ENCODE measurements at regions not wholly inside any gene's neighbourhood (a gene's known extent, or its start where the extent isn't known, plus 50 kb on each side); places are given as distances from the start of the nearest gene placed in this dataset.
"Not testable (repeated sequence)": the region's sequence is repeated elsewhere in the genome, so short reads cannot be mapped to it uniquely, and the experiment has no call there.

- no peak for DNase-seq
These were observed 514.5 kb upstream of the SMIM31 start for GRCh38 chr4:164239433-164239832.

GRCh38 chr4:164239976-164240375 lies 514.0 kb upstream of the SMIM31 start:
- DNase-seq = no peak

DNA sequence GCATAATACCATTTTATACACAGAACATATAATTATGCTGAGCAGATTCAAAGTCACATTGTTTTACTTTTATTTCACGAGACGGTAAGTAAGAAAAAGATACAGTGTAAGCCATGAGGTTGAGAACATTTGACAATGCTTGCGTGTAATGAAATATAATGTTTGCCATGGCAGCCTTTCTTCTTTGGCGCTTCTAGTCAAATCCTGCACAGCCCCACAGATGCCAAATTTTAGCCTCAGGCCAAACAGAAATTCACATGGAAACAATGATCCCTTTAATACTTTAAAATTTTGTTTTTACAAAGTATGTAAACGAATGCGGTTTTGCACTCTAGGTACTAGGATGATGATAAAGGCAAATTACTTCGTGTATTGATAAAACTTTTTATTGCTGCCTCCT lies 502.7 kb upstream of the SMIM31 start:
- DNase-seq = no peak

DNA sequence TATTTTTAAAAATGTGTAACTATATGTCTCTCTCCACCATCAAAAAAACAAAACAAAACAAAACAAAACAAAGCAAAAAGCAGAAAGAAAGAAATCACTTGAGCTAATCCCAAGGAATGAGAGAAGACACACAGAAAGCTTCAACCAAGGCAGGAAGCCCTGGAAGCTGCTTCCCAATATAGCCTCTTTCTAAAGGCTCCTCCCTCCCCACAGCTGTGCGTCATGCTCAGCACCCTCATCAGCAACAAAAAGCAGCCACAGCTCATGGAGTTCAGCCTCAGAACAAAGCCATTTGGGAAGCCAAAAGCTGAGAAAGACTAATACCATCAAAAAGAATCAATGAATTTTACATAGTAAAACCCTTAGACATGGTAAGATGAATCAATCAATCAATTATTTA lies 501.6 kb upstream of the SMIM31 start:
- no peak for DNase-seq

DNA sequence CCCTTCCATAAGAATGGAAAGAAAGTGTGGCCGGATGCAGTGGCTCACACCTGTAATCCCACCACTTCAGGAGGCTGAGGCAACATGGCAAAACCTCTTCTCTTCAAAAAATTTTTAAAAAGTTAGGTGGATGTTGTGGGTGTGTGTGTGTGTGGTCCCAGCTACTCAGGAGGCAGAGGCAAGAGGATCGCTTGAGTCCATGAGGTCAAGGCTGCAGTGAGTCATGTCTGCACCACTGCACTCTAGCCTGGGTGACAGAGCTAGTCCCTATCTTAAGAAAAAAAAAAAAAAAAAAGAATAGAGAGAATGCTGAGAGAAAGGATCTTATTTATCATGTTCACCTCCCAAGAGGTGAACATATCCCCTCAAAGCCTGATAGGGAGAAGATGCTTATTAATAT lies 492.1 kb upstream of the SMIM31 start:
- no peak for DNase-seq

DNA sequence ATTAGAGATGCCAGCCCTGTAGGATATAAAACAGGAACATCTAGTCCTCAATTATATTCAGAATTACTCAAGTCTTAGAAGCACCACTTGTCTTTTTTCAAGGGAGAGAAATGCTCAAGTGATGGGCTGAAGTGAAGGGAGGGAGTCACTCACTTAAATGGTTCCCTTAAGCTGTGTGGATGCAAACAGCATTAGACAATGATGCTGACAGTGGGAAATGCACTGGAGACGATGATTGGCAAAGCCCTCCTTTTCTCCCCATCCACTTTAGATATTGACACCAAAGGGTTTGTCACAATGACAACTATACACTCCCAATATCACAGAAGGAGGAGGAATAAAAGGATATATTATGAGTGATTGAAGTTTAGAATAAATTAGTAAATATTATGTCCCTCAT lies 491.4 kb upstream of the SMIM31 start:
- not testable (repeated sequence) for DNase-seq

- not testable (repeated sequence) for DNase-seq
These were observed 476.5 kb upstream of the SMIM31 start for GRCh38 chr4:164277414-164277813.

DNA sequence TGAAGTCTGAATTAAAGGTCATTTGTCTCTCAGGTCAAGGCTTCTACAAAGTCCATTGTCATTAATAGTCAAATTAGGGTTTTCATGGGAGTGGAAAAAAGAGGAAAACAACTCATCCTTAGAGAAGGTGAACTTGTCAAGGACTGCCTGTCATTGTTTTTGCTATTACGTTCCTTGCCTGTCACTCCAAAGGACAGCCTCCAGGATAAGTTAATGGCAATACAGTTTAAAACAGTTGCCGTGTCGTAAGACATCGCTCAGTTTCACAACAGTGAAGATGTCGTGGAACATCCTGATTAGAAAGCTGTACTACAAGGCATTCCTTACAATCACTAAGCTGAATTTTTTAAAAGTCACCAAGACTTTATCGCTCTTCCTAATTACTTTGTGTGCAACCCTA lies 466.8 kb upstream of the SMIM31 start:
- no peak for DNase-seq

GRCh38 chr4:164288578-164288977 lies 465.4 kb upstream of the SMIM31 start:
- DNase-seq = no peak

- DNase-seq = no peak
These were observed 460.7 kb upstream of the SMIM31 start for GRCh38 chr4:164293203-164293602.

DNA sequence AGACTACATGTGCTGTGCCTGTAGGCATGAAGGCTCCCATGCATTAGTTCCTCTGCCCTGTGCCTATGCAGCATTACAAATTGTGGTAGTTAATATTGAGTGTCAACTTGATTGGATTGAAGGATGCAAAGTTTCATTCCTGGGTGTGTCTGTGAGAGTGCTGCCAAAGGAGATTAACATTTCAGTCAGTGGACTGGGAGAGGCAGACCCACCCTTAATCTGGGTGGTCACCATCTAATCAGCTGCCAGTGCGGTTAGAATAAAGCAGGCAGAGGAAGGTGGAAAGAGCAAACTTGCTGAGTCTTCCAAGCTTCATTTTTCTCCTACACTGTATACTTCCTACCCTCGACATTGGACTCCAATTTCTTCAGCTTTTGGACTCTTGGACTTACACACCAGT lies 460.2 kb upstream of the SMIM31 start:
- no peak for DNase-seq

- no peak for DNase-seq
These were observed 452.5 kb upstream of the SMIM31 start for GRCh38 chr4:164301430-164301829.

- DNase-seq = no peak
These were observed 449.8 kb upstream of the SMIM31 start for GRCh38 chr4:164304101-164304639.

DNA sequence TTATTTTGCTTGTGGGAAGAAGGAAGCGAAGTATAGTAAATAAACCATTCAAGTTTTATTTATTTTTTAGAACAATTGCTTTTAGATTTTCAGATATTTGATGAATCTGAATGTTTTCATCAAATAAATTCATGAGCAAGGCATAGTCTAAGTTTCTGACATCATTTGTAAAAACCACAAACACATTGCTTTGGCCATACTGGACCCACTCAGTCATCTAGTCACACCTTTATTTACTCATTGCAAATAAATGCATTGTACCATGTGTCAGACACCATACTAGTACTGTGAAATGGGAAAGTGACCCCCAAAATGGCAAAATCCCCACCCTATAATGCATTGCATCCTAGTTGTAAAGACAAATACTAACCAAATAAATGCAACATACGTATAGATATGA lies 449.1 kb upstream of the SMIM31 start:
- DNase-seq = no peak

- DNase-seq = no peak
These were observed 446.7 kb upstream of the SMIM31 start for GRCh38 chr4:164307262-164307661.

DNA sequence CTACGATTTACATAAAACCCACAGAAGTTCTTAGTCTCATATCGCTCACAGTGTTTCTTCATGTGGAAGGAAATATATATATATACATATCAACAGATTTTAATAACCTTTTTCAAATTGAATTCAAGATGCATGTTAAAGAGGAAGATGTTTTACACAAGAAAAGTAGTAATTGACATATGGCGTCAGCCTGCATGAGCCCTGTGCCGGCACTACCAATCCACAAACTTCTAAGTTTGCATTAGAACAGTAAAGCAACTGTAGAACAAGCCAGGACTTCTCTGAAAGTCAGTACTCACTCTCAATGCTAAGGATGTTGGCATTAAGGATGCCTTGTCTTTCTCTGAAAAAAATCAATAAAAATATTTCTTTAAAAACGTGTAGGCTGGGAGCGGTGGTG lies 441.3 kb upstream of the SMIM31 start:
- no peak for DNase-seq

DNA sequence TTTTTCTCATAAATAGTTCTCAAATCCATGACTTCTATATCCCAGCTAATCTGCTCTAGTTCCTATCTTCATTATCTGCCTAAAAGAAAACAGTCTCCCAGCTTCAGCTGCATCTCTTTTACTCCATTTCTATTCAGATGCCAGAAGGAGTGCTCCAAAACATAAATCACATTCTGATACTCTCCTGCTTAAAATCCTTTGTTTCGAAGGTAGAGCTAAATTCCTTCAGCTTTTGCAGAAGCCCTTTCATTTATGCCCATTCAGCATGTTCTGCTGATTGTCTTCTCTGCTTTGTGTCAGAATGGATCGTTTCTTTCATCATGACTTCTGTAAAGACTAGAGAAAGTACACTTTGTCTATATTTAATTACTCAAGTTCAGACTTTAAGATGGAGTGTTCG lies 440.1 kb upstream of the SMIM31 start:
- no peak for DNase-seq

DNA sequence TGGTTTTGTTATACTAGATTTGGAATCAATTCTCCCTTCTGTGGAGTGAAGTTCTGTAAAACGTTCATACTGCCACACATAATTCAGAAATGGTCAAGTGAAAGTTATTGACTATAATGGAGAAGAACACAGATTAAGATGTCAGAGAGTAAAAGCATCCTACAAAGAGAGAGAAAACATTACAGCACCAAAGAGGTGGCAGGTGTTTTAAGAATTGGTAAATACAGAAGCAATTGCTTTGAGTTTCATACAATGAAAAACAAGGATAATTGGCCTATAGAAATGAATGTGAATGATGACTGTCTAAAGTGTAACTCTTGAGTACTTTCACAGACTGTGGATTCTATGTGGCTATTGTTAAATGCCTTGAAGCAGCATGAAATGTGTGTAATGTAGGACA lies 435.6 kb upstream of the SMIM31 start:
- DNase-seq = peak; percentile 11

DNA sequence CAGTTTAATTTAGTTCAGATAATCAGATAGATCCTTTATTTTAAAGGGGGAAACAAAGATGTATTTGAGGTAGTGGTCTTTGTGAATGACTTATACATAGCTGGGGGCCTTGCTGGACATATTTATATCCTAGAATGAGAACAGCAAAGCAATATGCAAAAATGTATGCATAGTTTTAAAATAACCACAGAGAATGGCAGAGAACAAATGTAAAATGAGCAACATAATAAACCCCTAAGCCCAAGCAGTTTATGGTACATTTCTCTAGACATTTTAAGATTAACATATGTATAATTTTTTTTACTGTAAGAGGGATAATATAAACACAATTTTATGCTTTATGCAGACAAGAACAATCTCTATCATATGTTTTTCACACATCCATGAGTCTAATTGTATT lies 434.2 kb upstream of the SMIM31 start:
- no peak for DNase-seq

- DNase-seq = no peak
These were observed 433.1 kb upstream of the SMIM31 start for GRCh38 chr4:164320847-164321246.

DNA sequence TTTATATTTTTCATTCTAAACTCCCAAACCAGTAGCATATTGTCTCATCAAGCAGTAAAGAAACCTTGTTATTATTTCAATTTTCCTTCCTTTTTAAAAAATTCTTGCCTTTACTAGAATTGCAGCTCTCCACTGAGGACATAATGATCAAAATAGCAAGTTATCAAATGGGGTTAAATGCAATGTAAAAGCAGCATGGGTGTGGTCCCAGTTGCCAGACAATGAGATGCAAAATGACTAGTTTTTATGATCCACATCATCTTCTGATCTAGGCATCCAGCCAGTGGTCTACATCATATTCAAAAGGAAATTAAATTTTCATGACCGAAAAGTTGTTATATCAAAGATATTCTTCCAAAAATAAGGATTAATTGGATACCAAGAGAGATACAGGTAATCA lies 427.9 kb upstream of the SMIM31 start:
- DNase-seq = no peak

DNA sequence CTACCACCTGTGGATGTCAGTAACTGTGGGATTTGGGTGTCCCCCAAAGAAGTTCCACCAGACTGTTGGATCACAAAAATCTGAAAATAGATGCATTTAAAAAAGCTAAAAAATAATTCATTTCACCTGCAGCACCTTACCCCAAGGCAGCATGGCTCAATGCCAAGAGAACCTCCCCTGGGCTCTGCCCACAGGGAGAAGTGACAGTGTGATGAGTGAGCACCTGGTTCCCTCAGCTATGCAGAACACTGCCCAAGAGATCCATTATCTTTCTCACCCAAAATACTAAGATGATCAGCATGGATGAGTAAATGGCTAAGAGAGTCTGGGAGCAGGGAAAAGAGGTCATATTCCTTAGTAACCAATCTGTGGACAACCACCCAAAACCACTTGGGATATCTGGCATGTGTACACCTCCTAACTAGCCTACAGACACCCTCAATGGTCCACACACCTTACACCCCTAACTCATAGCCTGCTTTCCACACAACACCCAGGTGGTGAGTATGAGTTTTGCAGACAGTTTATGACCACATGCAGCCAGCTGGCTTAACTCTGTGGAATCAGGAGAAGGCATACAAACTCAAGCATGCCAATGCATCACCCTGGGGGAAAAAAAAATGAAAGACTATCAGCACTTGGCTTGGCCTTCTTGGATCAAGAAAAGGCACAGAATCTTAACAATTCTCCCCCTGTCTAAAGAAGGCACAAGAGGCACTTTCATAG lies 416.5 kb upstream of the SMIM31 start:
- no peak for DNase-seq

DNA sequence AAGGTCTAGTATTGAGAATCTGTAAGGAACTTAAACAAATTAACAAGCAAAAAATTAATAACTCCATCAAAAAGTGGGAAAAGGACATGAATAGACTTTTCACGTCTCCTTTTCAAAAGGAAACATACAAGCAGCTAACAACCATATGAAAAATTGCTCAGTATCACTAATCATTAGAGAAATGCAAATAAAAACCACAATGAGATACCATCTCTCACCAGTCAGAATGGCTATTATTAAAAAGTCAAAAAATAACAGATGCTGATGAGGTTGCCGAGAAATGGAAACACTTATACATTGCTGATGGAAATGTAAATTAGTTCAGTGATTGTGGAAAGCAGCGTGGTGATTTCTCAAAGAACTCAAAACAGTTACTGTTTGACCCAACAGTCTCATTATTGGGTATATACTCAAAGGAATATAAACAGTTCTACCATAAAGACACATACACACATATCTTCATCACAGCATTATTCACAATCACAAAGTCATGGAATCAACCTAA lies 410.4 kb upstream of the SMIM31 start:
- DNase-seq = no peak

GRCh38 chr4:164345756-164346155 lies 408.2 kb upstream of the SMIM31 start:
- DNase-seq = no peak

GRCh38 chr4:164350061-164350460 lies 403.9 kb upstream of the SMIM31 start:
- DNase-seq = no peak

All from NCI-H748 treated with DMSO at 0.1 percent for 48 hours (cell line).